HG03108 (cell line): ENCODE measurements at regions not wholly inside any gene's neighbourhood (a gene's known extent, or its start where the extent isn't known, plus 50 kb on each side); places are given as distances from the start of the nearest gene placed in this dataset.

Source experiments
- ATAC-seq: cut with Tn5 transposase; IDR thresholded peaks from one replicate; pipeline ENCODE4 v1.9.1; 2021; ENCODE audit warnings: moderate library complexity; ENCODE audit not compliant: unreplicated experiment

DNA sequence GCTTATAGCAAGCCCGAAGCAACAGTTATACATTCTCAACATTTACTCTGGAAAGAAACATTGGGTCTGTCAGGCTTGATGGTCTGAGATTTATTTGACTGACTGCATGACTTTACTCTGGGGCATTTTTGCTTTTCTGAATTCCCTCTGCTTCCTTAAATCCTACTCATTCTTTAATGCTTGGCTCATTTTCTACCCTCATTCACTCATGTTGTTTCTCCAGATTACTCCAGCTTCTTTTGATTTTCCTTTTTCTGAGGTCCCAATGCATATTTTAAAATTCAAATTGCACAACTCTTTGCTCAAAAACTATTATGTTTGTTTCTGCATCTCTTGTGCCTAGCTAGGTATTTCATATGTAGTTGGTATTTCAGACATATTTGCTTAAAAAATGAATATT, 2002.9 kb upstream of the NUDT12 start:
- no peak for ATAC-seq

GRCh38 chr5:105563842-105564241, 2001.3 kb upstream of the NUDT12 start:
- ATAC-seq, result no peak

DNA sequence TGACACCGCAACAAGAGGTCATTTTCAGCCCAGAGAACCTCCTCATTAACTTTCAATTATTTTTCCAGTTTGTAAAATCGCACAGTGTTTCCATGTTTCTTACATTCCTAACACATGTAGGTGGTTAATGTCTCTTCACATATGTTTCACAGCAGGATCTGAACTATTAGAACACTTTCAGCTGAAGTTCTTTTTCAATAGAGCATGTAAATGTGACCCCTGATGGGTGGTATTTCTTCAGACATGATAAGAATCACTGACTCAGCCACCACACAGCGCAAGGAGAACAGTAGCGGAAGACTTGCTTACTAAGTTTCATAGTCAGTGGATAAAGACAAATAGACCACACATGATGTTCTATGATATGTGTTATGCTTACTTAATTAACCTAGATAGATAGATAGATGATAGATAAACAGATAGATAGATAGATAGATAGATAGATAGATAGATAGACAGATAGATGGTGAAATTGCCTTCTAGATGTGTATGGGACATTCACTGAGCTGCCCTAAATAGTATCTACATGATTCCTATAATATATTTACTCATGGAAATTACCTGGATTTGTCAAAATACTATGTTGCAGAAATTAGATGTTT, 1992.1 kb upstream of the NUDT12 start:
- no peak for ATAC-seq

DNA sequence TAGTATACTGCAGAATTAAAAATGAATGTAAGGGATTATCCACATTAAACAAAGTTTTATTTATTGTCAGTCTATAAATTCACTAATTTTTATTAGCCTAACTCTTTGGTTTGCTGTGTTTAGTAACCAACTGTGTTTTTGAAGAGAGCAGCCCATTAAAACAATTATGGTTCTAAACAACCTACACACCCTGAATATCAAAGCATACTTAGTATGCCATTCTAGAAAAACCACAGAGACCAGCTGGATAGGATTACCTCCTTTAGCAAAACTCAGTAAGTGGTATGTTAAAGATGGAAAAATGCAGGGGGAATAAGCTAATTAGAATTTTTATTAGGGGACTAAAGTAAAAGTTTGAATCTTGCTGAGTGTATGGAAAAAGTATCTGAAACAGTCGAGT, 1981.7 kb upstream of the NUDT12 start:
- ATAC-seq, result no peak

GRCh38 chr5:105536675-105537074, 1974.1 kb upstream of the NUDT12 start:
- no peak for ATAC-seq

DNA sequence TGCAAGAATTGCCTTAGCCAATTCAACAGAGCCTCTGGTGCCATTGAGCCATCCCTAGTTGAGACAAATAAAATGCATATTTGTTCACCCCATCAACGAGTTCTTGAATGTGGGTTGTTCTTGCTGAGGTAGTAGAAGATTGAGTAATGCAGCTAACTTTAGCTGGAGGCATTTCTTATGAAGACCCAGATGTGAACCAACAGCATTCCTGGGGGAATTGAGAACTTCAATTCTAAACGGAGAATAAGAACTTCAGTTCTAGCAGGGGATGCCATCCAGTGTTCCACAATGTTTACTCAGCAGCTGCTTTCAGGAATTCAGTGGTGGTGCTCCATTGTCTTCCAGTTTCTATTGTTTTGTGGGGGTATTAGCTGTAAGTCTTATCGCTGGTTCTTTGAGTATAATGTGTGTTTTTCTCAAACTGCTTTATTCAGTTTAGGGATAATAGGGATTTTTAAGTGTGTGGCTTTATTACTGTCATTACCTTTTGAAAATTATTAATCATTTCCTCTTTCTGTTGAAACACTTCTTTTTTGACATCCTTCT, 1968.2 kb upstream of the NUDT12 start:
- no peak for ATAC-seq

DNA sequence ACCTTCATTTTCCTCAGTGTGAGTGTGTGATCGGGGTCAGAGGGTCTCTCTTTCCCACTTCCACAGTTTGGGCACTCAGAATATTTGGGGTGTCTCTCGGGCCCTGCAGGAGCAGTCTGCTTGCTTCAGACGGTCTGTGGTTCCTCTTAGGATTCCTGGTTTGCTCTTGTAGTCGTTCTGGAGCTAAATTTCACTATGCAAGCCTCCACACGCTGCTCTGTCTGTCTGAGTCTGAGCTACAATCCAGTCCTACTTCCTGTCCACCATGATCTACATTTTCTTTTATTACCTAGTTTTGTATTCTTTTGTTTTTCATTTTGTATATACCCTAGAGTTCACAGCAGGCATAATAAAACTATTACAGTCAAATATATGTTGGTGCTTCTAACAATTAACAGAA, 1967.3 kb upstream of the NUDT12 start:
- no peak for ATAC-seq

- ATAC-seq, result no peak
Observed at GRCh38 chr5:105508519-105508918, 1945.9 kb upstream of the NUDT12 start.

GRCh38 chr5:105506692-105507277, 1944.2 kb upstream of the NUDT12 start:
- no peak for ATAC-seq

GRCh38 chr5:105503950-105504349, 1941.4 kb upstream of the NUDT12 start:
- ATAC-seq, result no peak

DNA sequence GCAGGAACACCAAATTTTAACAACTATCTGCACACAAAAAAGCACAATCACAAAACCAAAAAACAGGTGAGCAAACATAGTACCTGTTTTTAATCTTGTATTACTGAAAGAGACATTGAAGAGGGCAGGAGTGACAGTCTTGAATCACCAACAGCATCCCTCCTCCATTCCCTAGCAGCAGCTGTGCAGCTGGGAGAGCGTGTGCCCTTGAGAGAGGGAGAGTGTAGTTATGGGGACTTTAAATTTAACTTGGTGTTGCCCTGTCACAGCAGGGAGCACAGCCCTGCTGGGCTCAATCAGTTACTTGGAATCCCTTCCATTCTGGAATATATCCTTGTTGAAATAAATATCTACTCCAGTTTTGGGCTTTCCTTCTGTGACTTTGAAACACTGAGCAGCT, 1938.7 kb upstream of the NUDT12 start:
- ATAC-seq, result no peak

GRCh38 chr5:105475401-105475800, 1912.8 kb upstream of the NUDT12 start:
- ATAC-seq, result no peak

DNA sequence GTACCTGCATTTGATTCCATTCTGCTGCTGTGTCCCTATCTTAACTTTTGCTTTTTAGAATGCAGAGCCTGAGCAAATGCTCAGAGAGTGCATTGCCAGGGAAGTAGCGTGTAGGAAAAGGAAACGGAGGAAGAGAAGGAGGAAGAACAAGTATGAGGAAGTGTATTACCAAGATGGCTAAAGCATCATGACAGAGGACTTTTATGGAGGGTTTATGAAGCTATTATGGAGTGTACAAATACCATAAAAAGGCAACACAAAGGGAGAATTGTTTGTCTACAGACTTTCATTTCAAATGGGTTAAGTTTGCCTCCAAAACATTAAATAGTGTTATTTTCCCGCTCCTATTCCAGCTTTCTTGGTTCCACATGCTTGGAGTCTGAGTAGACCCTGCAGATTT, 1899.8 kb upstream of the NUDT12 start:
- ATAC-seq, result no peak

- no peak for ATAC-seq
Observed at GRCh38 chr5:105460721-105461120, 1898.1 kb upstream of the NUDT12 start.

- no peak for ATAC-seq
Observed at GRCh38 chr5:105453216-105453807, 1890.7 kb upstream of the NUDT12 start.

GRCh38 chr5:105448271-105448670, 1885.7 kb upstream of the NUDT12 start:
- no peak for ATAC-seq

DNA sequence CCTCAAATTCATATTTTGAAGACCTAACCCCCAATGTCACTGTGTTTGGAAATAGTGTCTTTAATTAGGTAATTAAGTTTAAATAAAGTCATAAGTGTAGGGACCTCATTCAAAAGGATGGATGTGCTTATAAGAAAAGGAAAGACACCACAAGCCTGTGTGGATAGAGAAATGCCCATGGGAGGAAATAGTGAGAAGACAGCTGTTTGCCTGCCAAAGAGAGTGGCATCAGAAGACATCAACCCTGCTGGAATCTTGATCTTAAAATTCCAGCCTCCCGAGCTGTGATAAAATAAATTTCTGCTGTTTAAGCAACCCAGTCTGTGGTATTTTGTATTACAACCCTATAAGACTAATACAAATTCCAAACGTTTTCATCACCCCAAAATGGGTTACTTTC, 1867.9 kb upstream of the NUDT12 start:
- ATAC-seq, result no peak

- ATAC-seq, result no peak
Observed at GRCh38 chr5:105428451-105429380, 1866.1 kb upstream of the NUDT12 start.

DNA sequence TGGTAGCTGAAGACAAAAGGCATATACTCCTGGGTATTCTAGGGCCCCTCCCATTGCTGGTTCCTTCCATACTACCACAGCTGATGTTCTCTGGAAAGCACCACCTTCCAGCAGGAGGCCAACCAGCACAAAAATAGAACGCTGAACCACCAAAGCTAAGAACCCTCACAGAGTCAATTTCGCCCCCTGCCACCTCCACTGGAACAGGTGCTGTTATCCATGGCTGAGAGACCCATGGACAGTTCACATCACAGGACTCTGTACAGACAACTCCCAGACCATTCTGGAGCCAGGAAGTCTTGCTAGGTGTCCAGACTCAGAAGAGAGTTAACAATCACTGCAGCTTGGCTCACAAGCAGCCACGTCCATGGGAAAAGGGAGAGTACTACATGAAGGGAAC, 1851.5 kb upstream of the NUDT12 start:
- ATAC-seq, result no peak

GRCh38 chr5:105413406-105413990, 1850.9 kb upstream of the NUDT12 start:
- ATAC-seq, result no peak

DNA sequence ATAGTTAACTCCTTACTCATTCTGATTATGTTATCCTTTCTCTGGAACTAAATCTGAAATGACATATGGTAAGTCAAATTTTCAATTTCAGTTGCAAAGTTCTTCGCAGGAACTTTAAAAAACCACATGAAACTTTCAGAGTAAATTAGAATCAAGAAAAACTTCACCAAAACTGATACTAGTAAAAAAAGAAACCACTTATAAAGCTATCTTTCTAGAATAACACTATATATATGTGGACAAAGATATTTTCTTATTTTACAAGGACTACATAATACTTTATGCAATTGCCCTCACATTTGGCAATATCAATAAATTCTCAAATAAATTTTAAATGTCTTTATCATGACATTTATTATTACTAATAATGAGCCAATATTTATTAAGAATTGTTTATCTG, 1847.1 kb upstream of the NUDT12 start:
- no peak for ATAC-seq
